Naive thymus-derived CD8-positive, alpha-beta T cell (primary cell): ENCODE measurements at regions not wholly inside any gene's neighbourhood (a gene's known extent, or its start where the extent isn't known, plus 50 kb on each side); places are given as distances from the start of the nearest gene placed in this dataset.
"Not testable (repeated sequence)": the region's sequence is repeated elsewhere in the genome, so short reads cannot be mapped to it uniquely, and the experiment has no call there.

Experiments used
- ATAC-seq, 2 donors: fragments of 150-1000 bp; cut with Tn5 transposase in 1 of 2; sonication (Bioruptor Pico), chemical (Tn5 transposase) in 1 of 2; 1 replicate in 1 of 2; 2 replicates in 1 of 2; pipeline ENCODE4 v1.10.0; 2021; ENCODE audit warnings: mild to moderate bottlenecking in 2 of 2, moderate library complexity in 2 of 2
- POLR2A ChIA-PET: fragments of 350-600 bp; sonication (Branson Sonifier 250); formaldehyde crosslinking; loops from one replicate; lab custom pipeline; 2021; ENCODE audit warnings: antibody characterized with exemption; lab: Charles Lee
- DNase-seq, 10 donors: peaks; one replicate each; pipeline versions ENCODE4 v3.0.0 to v3.0.0-alpha.2; 2020 to 2022
- H3K27ac Mint-ChIP-seq, 10 donors: one replicate each; pipeline ENCODE4 v1.8.0; 2020 to 2022; ENCODE audit warnings: mild to moderate bottlenecking in 10 of 10, mixed read lengths in 10 of 10, moderate library complexity in 4 of 10, inconsistent platforms in 1 of 10
- H3K27me3 Mint-ChIP-seq, 5 donors: one replicate each; pipeline ENCODE4 v1.8.0; 2021 to 2022; ENCODE audit warnings: mixed read lengths in 5 of 5
- H3K36me3 Mint-ChIP-seq, 3 donors: one replicate each; pipeline ENCODE4 v1.8.0; 2020 to 2022; ENCODE audit warnings: mixed read lengths in 3 of 3, mild to moderate bottlenecking in 2 of 3, inconsistent platforms in 1 of 3
- H3K4me1 Mint-ChIP-seq, 4 donors: one replicate each; pipeline ENCODE4 v1.8.0; 2021 to 2022; ENCODE audit warnings: mixed read lengths in 4 of 4
- H3K4me3 Mint-ChIP-seq, 10 donors: one replicate each; pipeline ENCODE4 v1.8.0; 2020 to 2022; ENCODE audit warnings: mild to moderate bottlenecking in 10 of 10, mixed read lengths in 10 of 10, moderate library complexity in 6 of 10, inconsistent platforms in 1 of 10
- H3K9me3 Mint-ChIP-seq, 9 donors: one replicate each; pipeline ENCODE4 v1.8.0; 2020 to 2022; ENCODE audit warnings: mixed read lengths in 9 of 9, mild to moderate bottlenecking in 3 of 9, inconsistent platforms in 1 of 9, moderate library complexity in 1 of 9

- ATAC-seq (no peak), DNase-seq (no peak)
- H3K27ac Mint-ChIP-seq, result no peak overlapping the region
- H3K9me3 Mint-ChIP-seq, result peaks cover 0 to 6% (median 0%) of the 10 kb centered on the region in 9 donors
- no peaks in the 10 kb centered on the region for H3K36me3 Mint-ChIP-seq
- H3K27me3 Mint-ChIP-seq, result peaks cover 8 to 14% (median 9%) of the 10 kb centered on the region in 5 donors
- no peak overlapping the region for H3K4me3 Mint-ChIP-seq
- POLR2A ChIA-PET, result no interaction called here
- H3K4me1 Mint-ChIP-seq, result no peaks in the 10 kb centered on the region
These were observed 108.6 kb upstream of the PODXL start for GRCh38 chr7:131665021-131665420.

- DNase-seq, result no peak
- POLR2A ChIA-PET, result no interaction called here
These were observed 108.1 kb upstream of the PODXL start for GRCh38 chr7:131664570-131664969.

GRCh38 chr7:131662301-131662873, 106.0 kb upstream of the PODXL start:
- H3K4me1 Mint-ChIP-seq, H3K4me3 Mint-ChIP-seq, H3K27ac Mint-ChIP-seq, H3K36me3 Mint-ChIP-seq, DNase-seq, POLR2A ChIA-PET, ATAC-seq, H3K9me3 Mint-ChIP-seq: not testable (repeated sequence)
- peaks cover 4 to 14% (median 8%) of the 10 kb centered on the region in 5 donors for H3K27me3 Mint-ChIP-seq

More at GRCh38 chr7:131664570-131664969, 108.1 kb upstream of the PODXL start:
- H3K9me3 Mint-ChIP-seq, result peaks cover 0 to 6% (median 0%) of the 10 kb centered on the region in 9 donors
- H3K27ac Mint-ChIP-seq, result no peak overlapping the region
- ATAC-seq, result no peak
- H3K27me3 Mint-ChIP-seq, result peaks cover 8 to 14% (median 9%) of the 10 kb centered on the region in 5 donors
- H3K36me3 Mint-ChIP-seq, result no peaks in the 10 kb centered on the region
- H3K4me3 Mint-ChIP-seq, result no peak overlapping the region
- no peaks in the 10 kb centered on the region for H3K4me1 Mint-ChIP-seq

GRCh38 chr7:131657881-131658280, 101.5 kb upstream of the PODXL start:
- Mint-ChIP-seq H3K36me3 (no peaks in the 10 kb centered on the region), H3K4me1 (peaks cover 0 to 8% (median 4%) of the 10 kb centered on the region in 4 donors), H3K4me3 (no peak overlapping the region), H3K9me3 (no peaks in the 10 kb centered on the region), H3K27me3 (peaks cover 3 to 16% (median 5%) of the 10 kb centered on the region in 5 donors), H3K27ac (peak overlapping the region in 1 of 10 donors; percentile 50)
- no peak for ATAC-seq
- no peak for DNase-seq
- POLR2A ChIA-PET, result no interaction called here

- peaks cover 0 to 8% (median 4%) of the 10 kb centered on the region in 4 donors for H3K4me1 Mint-ChIP-seq
- POLR2A ChIA-PET, result no interaction called here
- peaks cover 3 to 16% (median 7%) of the 10 kb centered on the region in 5 donors for H3K27me3 Mint-ChIP-seq
- DNase-seq (no peak), ATAC-seq (no peak)
- no peaks in the 10 kb centered on the region for H3K36me3 Mint-ChIP-seq
- no peaks in the 10 kb centered on the region for H3K9me3 Mint-ChIP-seq
- H3K27ac Mint-ChIP-seq, result no peak overlapping the region
- H3K4me3 Mint-ChIP-seq, result no peak overlapping the region
These were observed 100.7 kb upstream of the PODXL start for GRCh38 chr7:131656980-131657723.

GRCh38 chr7:131655866-131656265, 99.4 kb upstream of the PODXL start:
- no peak for DNase-seq
- ATAC-seq, result no peak
- Mint-ChIP-seq H3K27ac (no peak overlapping the region), H3K4me1 (peaks cover 0 to 8% (median 4%) of the 10 kb centered on the region in 4 donors), H3K36me3 (no peaks in the 10 kb centered on the region), H3K27me3 (peaks cover 5 to 16% (median 7%) of the 10 kb centered on the region in 5 donors), H3K4me3 (no peak overlapping the region), H3K9me3 (no peaks in the 10 kb centered on the region)
- POLR2A ChIA-PET, result no interaction called here

GRCh38 chr7:131655447-131655846, 99.0 kb upstream of the PODXL start:
- no peaks in the 10 kb centered on the region for H3K36me3 Mint-ChIP-seq
- DNase-seq (no peak), ATAC-seq (no peak)
- no peak overlapping the region for H3K27ac Mint-ChIP-seq
- H3K27me3 Mint-ChIP-seq, result peaks cover 5 to 16% (median 7%) of the 10 kb centered on the region in 5 donors
- H3K9me3 Mint-ChIP-seq, result no peaks in the 10 kb centered on the region
- peaks cover 0 to 8% (median 4%) of the 10 kb centered on the region in 4 donors for H3K4me1 Mint-ChIP-seq
- POLR2A ChIA-PET, result no interaction called here
- no peak overlapping the region for H3K4me3 Mint-ChIP-seq

- Mint-ChIP-seq H3K36me3 (no peaks in the 10 kb centered on the region), H3K9me3 (no peaks in the 10 kb centered on the region), H3K4me3 (no peak overlapping the region), H3K27me3 (peaks cover 5 to 16% (median 9%) of the 10 kb centered on the region in 5 donors), H3K4me1 (peaks cover 0 to 8% (median 4%) of the 10 kb centered on the region in 4 donors), H3K27ac (peak overlapping the region in 1 of 10 donors; percentile 57)
- DNase-seq, result peak; percentile 54 to 86 (median 72)
- POLR2A ChIA-PET, result no interaction called here
- ATAC-seq, result peak; percentile 79 to 92
These were observed 98.4 kb upstream of the PODXL start for GRCh38 chr7:131654668-131655326.

- DNase-seq (no peak), ATAC-seq (no peak)
- POLR2A ChIA-PET, result no interaction called here
- no peaks in the 10 kb centered on the region for H3K9me3 Mint-ChIP-seq
- H3K27ac Mint-ChIP-seq, result peak overlapping the region in 1 of 10 donors; percentile 32
- H3K36me3 Mint-ChIP-seq, result no peaks in the 10 kb centered on the region
- peaks cover 5 to 19% (median 9%) of the 10 kb centered on the region in 5 donors for H3K27me3 Mint-ChIP-seq
- no peak overlapping the region for H3K4me3 Mint-ChIP-seq
- H3K4me1 Mint-ChIP-seq, result peaks cover 0 to 8% (median 4%) of the 10 kb centered on the region in 4 donors
These were observed 97.8 kb upstream of the PODXL start for GRCh38 chr7:131654249-131654558.

- DNase-seq (no peak), ATAC-seq (no peak)
- Mint-ChIP-seq H3K27me3 (peaks cover 6 to 24% (median 9%) of the 10 kb centered on the region in 5 donors), H3K36me3 (no peaks in the 10 kb centered on the region), H3K4me3 (no peak overlapping the region), H3K4me1 (peaks cover 0 to 8% (median 4%) of the 10 kb centered on the region in 4 donors), H3K27ac (peak overlapping the region in 1 of 10 donors; percentile 32), H3K9me3 (no peaks in the 10 kb centered on the region)
- POLR2A ChIA-PET, result no interaction called here
These were observed 97.2 kb upstream of the PODXL start for GRCh38 chr7:131653418-131654248.

- peaks cover 0 to 8% (median 4%) of the 10 kb centered on the region in 4 donors for H3K4me1 Mint-ChIP-seq
- no peak overlapping the region for H3K4me3 Mint-ChIP-seq
- H3K27me3 Mint-ChIP-seq, result peaks cover 6 to 26% (median 9%) of the 10 kb centered on the region in 5 donors
- H3K27ac Mint-ChIP-seq, result no peak overlapping the region
- no peaks in the 10 kb centered on the region for H3K9me3 Mint-ChIP-seq
- DNase-seq, result no peak
- H3K36me3 Mint-ChIP-seq, result no peaks in the 10 kb centered on the region
- POLR2A ChIA-PET, result no interaction called here
- no peak for ATAC-seq
These were observed 96.5 kb upstream of the PODXL start for GRCh38 chr7:131652934-131653333.

- no peaks in the 10 kb centered on the region for H3K36me3 Mint-ChIP-seq
- peaks cover 0 to 8% (median 4%) of the 10 kb centered on the region in 4 donors for H3K4me1 Mint-ChIP-seq
- peaks cover 6 to 26% (median 12%) of the 10 kb centered on the region in 5 donors for H3K27me3 Mint-ChIP-seq
- POLR2A ChIA-PET, result no interaction called here
- H3K9me3 Mint-ChIP-seq, result no peaks in the 10 kb centered on the region
- H3K4me3 Mint-ChIP-seq, result no peak overlapping the region
- no peak overlapping the region for H3K27ac Mint-ChIP-seq
- ATAC-seq (no peak), DNase-seq (no peak)
These were observed 95.8 kb upstream of the PODXL start for GRCh38 chr7:131652194-131652593.
